PFSK-1 (cell line): ENCODE measurements at regions not wholly inside any gene's neighbourhood (a gene's known extent, or its start where the extent isn't known, plus 50 kb on each side); places are given as distances from the start of the nearest gene placed in this dataset.

Source experiments
- FOXP2 ChIP-seq: optimal IDR thresholded peaks from 2 replicates; pipeline ENCODE3; 2011; ENCODE audit warnings: borderline replicate concordance, control low read depth, inconsistent platforms; ENCODE audit not compliant: insufficient read depth; ENCODE audit errors: extremely low read length, extremely low read depth
- POLR2AphosphoS5 ChIP-seq: IDR thresholded peaks from 2 replicates; pipeline ENCODE4 v1.6.1; 2012; ENCODE audit warnings: low read depth, mild to moderate bottlenecking, control low read depth, low read length, moderate library complexity
- SIN3A ChIP-seq: IDR thresholded peaks from 2 replicates; pipeline ENCODE4 v1.6.1; 2012; ENCODE audit warnings: mild to moderate bottlenecking, low read length, moderate library complexity, borderline replicate concordance; ENCODE audit not compliant: insufficient read depth
- TAF1 ChIP-seq: IDR thresholded peaks from 2 replicates; pipeline ENCODE4 v1.6.1; 2012; ENCODE audit warnings: low read length, control low read depth, borderline replicate concordance; ENCODE audit not compliant: insufficient read depth
- TF ChIP-seq, protein P1 (sequence below), 2 experiments: IDR thresholded peaks; 2 replicates each; pipeline versions ENCODE4 v1.6.1 to v1.8.0; 2011 to 2012; ENCODE audit warnings: low read depth in 2 of 2, low read length in 2 of 2, control low read depth in 1 of 2, inconsistent platforms in 1 of 2, mild to moderate bottlenecking in 1 of 2, moderate library complexity in 1 of 2; ENCODE audit not compliant: insufficient read depth in 1 of 2

DNA sequence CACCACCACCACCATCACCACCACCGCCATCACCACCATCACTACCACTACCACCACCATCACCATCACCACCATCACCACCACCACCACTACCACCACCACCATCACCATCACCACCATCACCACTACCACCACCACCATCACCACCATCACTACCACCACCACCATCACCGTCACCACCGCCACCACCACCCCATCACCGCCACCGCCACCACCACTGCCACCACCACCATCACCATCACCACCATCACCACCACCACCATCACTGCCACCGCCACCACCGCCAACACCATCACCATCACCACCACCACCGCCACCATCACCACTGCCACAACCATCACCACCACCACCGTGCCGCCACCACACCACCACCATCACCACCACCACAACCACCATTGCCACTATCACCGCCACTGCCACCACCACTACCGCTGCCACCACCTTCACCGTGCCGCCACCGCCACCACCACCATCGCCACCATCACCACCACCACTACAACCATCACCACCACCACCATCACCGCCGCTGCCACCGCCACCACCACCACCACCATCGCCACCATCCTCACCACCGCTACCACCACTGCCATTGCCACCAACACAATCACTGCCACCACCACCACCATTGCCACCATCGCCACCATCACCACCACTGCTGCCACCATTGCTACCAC lies 1511.3 kb upstream of the AGA start:
- TF ChIP-seq TAF1 (no peak), FOXP2 (no peak), POLR2AphosphoS5 (no peak), SIN3A (no peak)
- TF ChIP-seq, protein P1, sequence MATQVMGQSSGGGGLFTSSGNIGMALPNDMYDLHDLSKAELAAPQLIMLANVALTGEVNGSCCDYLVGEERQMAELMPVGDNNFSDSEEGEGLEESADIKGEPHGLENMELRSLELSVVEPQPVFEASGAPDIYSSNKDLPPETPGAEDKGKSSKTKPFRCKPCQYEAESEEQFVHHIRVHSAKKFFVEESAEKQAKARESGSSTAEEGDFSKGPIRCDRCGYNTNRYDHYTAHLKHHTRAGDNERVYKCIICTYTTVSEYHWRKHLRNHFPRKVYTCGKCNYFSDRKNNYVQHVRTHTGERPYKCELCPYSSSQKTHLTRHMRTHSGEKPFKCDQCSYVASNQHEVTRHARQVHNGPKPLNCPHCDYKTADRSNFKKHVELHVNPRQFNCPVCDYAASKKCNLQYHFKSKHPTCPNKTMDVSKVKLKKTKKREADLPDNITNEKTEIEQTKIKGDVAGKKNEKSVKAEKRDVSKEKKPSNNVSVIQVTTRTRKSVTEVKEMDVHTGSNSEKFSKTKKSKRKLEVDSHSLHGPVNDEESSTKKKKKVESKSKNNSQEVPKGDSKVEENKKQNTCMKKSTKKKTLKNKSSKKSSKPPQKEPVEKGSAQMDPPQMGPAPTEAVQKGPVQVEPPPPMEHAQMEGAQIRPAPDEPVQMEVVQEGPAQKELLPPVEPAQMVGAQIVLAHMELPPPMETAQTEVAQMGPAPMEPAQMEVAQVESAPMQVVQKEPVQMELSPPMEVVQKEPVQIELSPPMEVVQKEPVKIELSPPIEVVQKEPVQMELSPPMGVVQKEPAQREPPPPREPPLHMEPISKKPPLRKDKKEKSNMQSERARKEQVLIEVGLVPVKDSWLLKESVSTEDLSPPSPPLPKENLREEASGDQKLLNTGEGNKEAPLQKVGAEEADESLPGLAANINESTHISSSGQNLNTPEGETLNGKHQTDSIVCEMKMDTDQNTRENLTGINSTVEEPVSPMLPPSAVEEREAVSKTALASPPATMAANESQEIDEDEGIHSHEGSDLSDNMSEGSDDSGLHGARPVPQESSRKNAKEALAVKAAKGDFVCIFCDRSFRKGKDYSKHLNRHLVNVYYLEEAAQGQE (IDR thresholded peaks at IDR 0.05; ENCODE audit: insufficient read depth in 1 of 2, low read depth in 2 of 2, low read length in 2 of 2): no peak

DNA sequence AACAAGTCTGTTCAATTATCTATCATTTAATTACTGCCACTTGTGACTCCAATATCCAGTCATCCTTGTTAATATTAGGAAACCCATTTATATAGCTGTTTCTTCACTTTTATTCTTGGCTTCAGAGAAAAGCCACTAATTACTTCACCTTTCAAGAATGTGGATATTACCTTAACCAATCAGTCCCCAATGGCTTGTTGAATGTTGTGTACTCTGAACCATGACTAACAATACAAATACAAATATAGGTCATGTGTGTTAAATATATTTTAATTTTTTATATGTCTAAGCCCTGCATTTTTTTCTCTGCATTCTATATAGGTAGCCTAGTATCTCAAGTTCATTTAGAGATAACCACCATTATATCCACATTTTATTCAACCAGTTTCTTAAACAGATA lies 1513.4 kb upstream of the AGA start:
- TF ChIP-seq TAF1 (no peak), SIN3A (no peak), FOXP2 (no peak), POLR2AphosphoS5 (no peak)
- TF ChIP-seq, protein P1 (IDR thresholded peaks at IDR 0.05; ENCODE audit: insufficient read depth in 1 of 2, low read depth in 2 of 2, low read length in 2 of 2): no peak

DNA sequence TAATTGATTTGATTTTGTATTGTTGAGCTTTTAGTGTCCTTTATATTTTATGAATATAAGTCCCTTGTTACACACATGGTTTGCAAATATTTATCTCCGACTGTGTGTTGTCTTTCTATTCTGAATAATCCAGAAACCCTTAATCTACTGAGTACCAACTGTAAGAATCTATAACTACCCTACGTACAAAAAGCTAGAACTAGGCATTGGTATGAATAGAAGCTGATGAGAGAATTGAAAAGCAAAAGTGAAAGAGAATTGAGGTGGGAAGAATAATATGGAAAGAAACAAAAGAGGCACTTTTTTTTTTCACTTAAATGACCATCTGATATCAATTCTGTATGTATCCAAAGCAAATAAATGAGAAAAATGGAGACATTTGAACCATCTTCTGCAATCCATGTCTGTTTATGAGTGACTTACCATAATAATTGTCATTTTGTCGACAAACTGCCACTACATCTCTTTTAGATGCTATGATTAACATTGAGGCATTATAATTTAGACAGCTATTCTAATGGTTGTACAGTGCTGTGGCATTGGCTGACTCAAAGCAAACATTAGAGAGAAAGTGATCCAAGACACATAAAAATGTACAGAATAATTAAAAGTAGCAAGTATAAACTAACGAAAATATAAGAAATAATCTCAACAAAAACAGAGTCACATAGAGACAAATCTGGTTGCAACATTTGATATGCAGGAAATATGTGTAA lies 1516.6 kb upstream of the AGA start:
- TF ChIP-seq, protein P1 (IDR thresholded peaks at IDR 0.05; ENCODE audit: insufficient read depth in 1 of 2, low read depth in 2 of 2, low read length in 2 of 2): no peak
- TF ChIP-seq POLR2AphosphoS5: no peak
- no peak for TF ChIP-seq FOXP2
- no peak for TF ChIP-seq TAF1
- TF ChIP-seq SIN3A: no peak

DNA sequence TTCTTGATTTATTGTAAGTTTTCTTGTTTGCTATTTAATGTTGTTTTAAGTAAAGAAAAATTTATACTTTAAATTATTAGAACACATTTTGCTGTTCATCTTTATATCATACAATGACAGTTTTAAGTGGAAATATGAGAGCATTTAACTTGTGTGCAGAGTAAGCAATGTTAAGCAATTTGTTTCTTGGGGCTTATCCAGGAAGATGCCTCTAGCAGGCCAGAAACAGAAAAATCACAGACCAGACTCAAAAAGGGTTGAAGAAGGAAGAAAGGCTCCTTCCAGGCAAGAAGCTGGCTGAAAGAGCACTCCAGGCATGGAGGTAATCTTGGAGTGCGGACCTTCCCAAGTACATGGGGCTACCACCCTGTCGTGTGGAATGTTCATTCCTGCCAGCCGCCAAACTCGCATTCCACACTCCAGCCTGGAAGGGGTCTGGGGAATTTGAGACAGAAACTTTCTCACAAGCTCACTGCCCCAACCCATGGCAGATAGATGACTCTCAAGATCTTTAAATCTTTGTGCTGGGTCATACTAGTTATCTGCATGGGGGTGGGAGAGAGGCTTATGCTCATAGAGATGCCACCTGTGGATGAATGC lies 1521.3 kb upstream of the AGA start:
- no peak for TF ChIP-seq POLR2AphosphoS5
- TF ChIP-seq FOXP2: no peak
- no peak for TF ChIP-seq SIN3A
- TF ChIP-seq TAF1: no peak
- TF ChIP-seq, protein P1 (IDR thresholded peaks at IDR 0.05; ENCODE audit: insufficient read depth in 1 of 2, low read depth in 2 of 2, low read length in 2 of 2): no peak

DNA sequence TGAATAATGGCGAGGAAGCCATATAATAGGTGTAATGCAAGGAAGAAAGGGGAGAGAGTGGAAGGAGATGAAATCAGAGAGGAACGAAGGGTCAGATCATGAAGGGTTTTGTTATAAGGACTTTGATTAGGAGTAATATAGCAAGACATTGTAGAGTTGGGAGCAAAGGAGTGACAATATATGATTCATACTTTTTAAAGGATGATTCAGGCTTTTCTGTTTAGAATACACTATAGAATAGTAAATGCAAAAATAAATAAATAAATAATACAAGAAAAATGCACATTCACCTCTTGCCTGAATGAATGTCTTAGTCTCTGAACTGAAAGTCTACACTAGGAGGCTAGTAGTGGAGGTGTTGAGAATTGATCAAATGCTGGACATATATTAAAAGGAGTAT lies 1524.4 kb upstream of the AGA start:
- TF ChIP-seq POLR2AphosphoS5 (no peak), TAF1 (no peak), SIN3A (no peak), FOXP2 (no peak)
- TF ChIP-seq, protein P1 (IDR thresholded peaks at IDR 0.05; ENCODE audit: insufficient read depth in 1 of 2, low read depth in 2 of 2, low read length in 2 of 2): no peak
